PFSK-1 (cell line): ENCODE measurements at regions not wholly inside any gene's neighbourhood (a gene's known extent, or its start where the extent isn't known, plus 50 kb on each side); places are given as distances from the start of the nearest gene placed in this dataset.

ENCODE experiments used
- FOXP2 ChIP-seq: optimal IDR thresholded peaks from 2 replicates; pipeline ENCODE3; 2011; ENCODE audit warnings: borderline replicate concordance, control low read depth, inconsistent platforms; ENCODE audit not compliant: insufficient read depth; ENCODE audit errors: extremely low read length, extremely low read depth
- POLR2AphosphoS5 ChIP-seq: IDR thresholded peaks from 2 replicates; pipeline ENCODE4 v1.6.1; 2012; ENCODE audit warnings: low read depth, mild to moderate bottlenecking, control low read depth, low read length, moderate library complexity
- SIN3A ChIP-seq: IDR thresholded peaks from 2 replicates; pipeline ENCODE4 v1.6.1; 2012; ENCODE audit warnings: mild to moderate bottlenecking, low read length, moderate library complexity, borderline replicate concordance; ENCODE audit not compliant: insufficient read depth
- TAF1 ChIP-seq: IDR thresholded peaks from 2 replicates; pipeline ENCODE4 v1.6.1; 2012; ENCODE audit warnings: low read length, control low read depth, borderline replicate concordance; ENCODE audit not compliant: insufficient read depth
- TF ChIP-seq, protein P1 (sequence below), 2 experiments: IDR thresholded peaks; 2 replicates each; pipeline versions ENCODE4 v1.6.1 to v1.8.0; 2011 to 2012; ENCODE audit warnings: low read depth in 2 of 2, low read length in 2 of 2, control low read depth in 1 of 2, inconsistent platforms in 1 of 2, mild to moderate bottlenecking in 1 of 2, moderate library complexity in 1 of 2; ENCODE audit not compliant: insufficient read depth in 1 of 2

DNA sequence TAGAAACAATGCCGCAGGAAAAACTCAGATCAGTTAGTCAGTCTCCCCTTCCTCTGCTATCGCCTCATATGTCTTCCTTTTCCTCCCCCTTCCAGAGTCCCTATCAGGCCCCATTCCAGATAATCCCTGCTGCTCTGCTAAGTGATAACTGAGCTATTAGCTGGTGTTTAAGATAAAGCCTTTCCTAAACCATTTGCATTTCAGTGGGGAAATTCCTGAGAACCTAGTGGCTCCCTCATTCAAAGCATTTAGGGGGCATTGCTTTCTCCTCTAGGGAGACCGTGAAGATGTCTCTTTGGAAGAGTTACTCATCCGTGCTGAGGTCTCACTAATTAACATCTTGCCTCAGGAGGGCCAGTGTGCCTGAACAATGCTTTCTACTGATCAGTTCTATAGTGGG is 401.6 kb downstream of the NPIPA7 start:
- TF ChIP-seq SIN3A: no peak
- TF ChIP-seq, protein P1, sequence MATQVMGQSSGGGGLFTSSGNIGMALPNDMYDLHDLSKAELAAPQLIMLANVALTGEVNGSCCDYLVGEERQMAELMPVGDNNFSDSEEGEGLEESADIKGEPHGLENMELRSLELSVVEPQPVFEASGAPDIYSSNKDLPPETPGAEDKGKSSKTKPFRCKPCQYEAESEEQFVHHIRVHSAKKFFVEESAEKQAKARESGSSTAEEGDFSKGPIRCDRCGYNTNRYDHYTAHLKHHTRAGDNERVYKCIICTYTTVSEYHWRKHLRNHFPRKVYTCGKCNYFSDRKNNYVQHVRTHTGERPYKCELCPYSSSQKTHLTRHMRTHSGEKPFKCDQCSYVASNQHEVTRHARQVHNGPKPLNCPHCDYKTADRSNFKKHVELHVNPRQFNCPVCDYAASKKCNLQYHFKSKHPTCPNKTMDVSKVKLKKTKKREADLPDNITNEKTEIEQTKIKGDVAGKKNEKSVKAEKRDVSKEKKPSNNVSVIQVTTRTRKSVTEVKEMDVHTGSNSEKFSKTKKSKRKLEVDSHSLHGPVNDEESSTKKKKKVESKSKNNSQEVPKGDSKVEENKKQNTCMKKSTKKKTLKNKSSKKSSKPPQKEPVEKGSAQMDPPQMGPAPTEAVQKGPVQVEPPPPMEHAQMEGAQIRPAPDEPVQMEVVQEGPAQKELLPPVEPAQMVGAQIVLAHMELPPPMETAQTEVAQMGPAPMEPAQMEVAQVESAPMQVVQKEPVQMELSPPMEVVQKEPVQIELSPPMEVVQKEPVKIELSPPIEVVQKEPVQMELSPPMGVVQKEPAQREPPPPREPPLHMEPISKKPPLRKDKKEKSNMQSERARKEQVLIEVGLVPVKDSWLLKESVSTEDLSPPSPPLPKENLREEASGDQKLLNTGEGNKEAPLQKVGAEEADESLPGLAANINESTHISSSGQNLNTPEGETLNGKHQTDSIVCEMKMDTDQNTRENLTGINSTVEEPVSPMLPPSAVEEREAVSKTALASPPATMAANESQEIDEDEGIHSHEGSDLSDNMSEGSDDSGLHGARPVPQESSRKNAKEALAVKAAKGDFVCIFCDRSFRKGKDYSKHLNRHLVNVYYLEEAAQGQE (IDR thresholded peaks at IDR 0.05; ENCODE audit: insufficient read depth in 1 of 2, low read depth in 2 of 2, low read length in 2 of 2): no peak
- TF ChIP-seq FOXP2: no peak
- no peak for TF ChIP-seq POLR2AphosphoS5
- TF ChIP-seq TAF1: no peak

DNA sequence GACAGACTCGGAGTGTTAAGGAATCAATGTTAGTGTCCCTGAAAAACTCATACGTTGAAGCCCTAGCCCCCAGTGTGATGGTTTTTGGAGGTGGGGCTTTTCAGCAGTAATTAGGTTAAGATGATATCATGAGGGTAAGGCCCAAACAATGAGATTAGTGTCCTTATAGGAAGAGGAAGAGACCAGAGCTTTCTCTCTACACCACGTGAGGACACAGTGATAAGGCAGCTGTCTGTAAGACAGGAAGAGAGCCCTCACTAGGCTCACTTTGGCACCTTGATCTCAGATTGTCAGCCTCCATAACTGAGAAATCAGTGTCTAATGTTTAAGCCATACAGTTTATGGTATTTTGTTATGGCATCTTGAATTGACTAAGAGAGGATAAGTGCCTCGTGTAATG is 403.2 kb downstream of the NPIPA7 start:
- TF ChIP-seq FOXP2 (no peak), TAF1 (no peak), POLR2AphosphoS5 (no peak), SIN3A (no peak)
- TF ChIP-seq, protein P1 (IDR thresholded peaks at IDR 0.05; ENCODE audit: insufficient read depth in 1 of 2, low read depth in 2 of 2, low read length in 2 of 2): no peak

DNA sequence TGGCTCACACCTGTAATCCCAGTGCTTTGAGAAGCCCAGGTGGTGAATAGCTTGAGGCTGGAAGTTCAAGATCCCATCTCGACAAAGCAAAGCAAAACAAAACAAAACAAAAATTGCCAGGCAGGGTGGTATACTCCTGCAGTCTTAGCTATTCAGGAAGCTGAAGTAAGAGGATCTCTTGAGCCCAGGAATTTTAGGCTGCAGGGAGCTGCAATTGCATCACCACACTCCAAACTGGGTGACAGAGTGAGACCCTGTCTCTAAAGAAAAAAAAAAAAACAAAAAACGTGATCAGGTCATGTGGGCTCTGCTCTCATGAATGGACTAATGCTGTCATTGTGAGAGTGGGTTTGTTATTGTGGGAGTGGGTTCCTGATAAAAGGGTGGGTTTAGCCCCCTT is 409.1 kb downstream of the NPIPA7 start:
- TF ChIP-seq, protein P1 (IDR thresholded peaks at IDR 0.05; ENCODE audit: insufficient read depth in 1 of 2, low read depth in 2 of 2, low read length in 2 of 2): no peak
- TF ChIP-seq TAF1 (no peak), POLR2AphosphoS5 (no peak), FOXP2 (no peak), SIN3A (no peak)

DNA sequence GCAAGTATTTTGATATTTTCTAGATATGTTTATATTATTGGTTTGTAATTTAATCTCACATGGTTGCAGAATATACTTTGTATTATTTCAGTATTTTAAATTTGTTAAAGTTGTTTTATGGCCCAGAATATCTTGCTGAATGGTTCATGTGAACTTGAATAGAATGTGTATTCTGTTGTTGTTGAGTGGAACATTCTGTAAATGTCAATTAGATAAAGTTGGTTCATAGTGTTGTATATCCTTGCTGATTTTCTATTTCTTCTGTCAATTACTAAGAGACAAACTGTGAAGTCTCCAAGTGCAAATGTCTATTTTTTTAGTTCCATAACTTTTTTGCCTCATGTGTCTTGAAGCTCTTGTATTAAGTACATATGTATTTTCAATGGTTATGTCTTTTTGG is 411.7 kb downstream of the NPIPA7 start:
- no peak for TF ChIP-seq POLR2AphosphoS5
- TF ChIP-seq, protein P1 (IDR thresholded peaks at IDR 0.05; ENCODE audit: insufficient read depth in 1 of 2, low read depth in 2 of 2, low read length in 2 of 2): no peak
- no peak for TF ChIP-seq TAF1
- TF ChIP-seq SIN3A: no peak
- TF ChIP-seq FOXP2: no peak

DNA sequence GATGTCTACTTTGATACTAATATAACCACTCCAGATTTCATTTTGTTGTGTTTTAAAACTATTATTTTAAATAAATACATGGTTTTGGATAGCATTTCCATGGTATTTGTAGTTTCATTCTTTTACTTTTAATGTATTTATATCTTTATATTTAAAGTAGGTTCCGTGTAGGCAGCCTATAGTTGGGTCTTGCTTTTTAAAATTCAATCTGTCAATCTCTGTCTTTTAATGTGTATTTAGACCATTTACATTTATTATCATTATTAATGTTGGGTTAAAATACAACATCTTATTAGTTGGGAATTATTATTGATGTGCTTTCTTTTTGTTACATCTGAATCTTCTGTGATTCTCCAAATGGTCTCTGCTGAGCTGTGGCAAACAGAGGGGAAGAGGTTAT is 412.1 kb downstream of the NPIPA7 start:
- TF ChIP-seq POLR2AphosphoS5 (no peak), FOXP2 (no peak), SIN3A (no peak)
- TF ChIP-seq, protein P1 (IDR thresholded peaks at IDR 0.05; ENCODE audit: insufficient read depth in 1 of 2, low read depth in 2 of 2, low read length in 2 of 2): no peak
